Ascending aorta (tissue), 2 donors: ENCODE measurements at regions not wholly inside any gene's neighbourhood (a gene's known extent, or its start where the extent isn't known, plus 50 kb on each side); places are given as distances from the start of the nearest gene placed in this dataset.

Source experiments
- DNase-seq, 2 donors: peaks; one replicate each; pipeline ENCODE4 v3.0.0-alpha.2; 2019; ENCODE audit warnings: low spot score in 2 of 2
- H3K27ac ChIP-seq, 2 donors: fragments of 200-600 bp; sonication (generic); one replicate each; pipeline ENCODE4 v1.5.1; 2016 to 2017; ENCODE audit warnings: mild to moderate bottlenecking in 1 of 2
- H3K27me3 ChIP-seq: fragments of 200-600 bp; sonication (generic); one replicate; pipeline ENCODE4 v1.5.1; 2017
- H3K36me3 ChIP-seq, 2 donors: fragments of 200-600 bp; sonication (generic); one replicate each; pipeline ENCODE4 v1.5.1; 2016
- H3K4me1 ChIP-seq, 2 donors: fragments of 200-600 bp; sonication (generic); one replicate each; pipeline ENCODE4 v1.5.1; 2016 to 2017; ENCODE audit warnings: mild to moderate bottlenecking in 1 of 2
- H3K4me3 ChIP-seq, 2 donors: fragments of 200-600 bp; sonication (generic); one replicate each; pipeline ENCODE4 v1.5.1; 2016 to 2017; ENCODE audit warnings: mild to moderate bottlenecking in 1 of 2
- H3K9me3 ChIP-seq, 2 donors: fragments of 200-600 bp; sonication (generic); one replicate each; pipeline ENCODE4 v1.5.1; 2016
- intact Hi-C: fragments of 100-400 bp; cut with DNase I; formaldehyde crosslinking; loops from one replicate; pipeline ENCODE4 v1.15.1; 2023
- TF ChIP-seq, protein P1 (sequence below), 3 experiments: fragments of 200-600 bp in 2 of 3; fragments of 450-650 bp in 1 of 3; sonication (generic) in 2 of 3; IDR thresholded peaks; one replicate each; pipeline ENCODE4 v1.5.1; 2016 to 2019; ENCODE audit warnings: antibody characterized with exemption in 3 of 3, mild to moderate bottlenecking in 1 of 3, moderate library complexity in 1 of 3

DNA sequence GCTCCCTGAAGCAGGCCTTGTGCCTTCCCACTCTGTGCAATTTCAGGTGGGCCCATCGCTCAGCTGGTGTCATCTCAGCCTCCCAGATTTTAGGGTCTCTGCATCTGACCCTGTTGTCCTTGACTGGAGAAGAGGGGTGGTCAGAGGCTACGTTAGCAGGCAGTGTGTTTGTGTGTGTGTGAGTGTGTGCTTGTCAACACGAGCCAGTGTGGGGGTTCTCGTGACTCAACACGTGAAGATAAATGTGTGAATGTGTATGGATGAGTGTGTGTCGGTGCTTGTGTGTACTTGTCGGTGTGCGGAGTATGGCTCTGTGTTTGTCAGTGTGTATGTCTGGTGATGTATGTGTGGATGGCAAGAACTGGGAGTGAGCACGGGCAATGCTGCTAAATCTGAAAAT is 142.6 kb upstream of the KLF4 start:
- no peaks in the 10 kb centered on the region for H3K27me3 ChIP-seq
- DNase-seq: no peak
- peaks cover 0 to 8% of the 10 kb centered on the region in 2 donors for H3K4me1 ChIP-seq
- H3K4me3 ChIP-seq: no peak overlapping the region
- TF ChIP-seq, protein P1, sequence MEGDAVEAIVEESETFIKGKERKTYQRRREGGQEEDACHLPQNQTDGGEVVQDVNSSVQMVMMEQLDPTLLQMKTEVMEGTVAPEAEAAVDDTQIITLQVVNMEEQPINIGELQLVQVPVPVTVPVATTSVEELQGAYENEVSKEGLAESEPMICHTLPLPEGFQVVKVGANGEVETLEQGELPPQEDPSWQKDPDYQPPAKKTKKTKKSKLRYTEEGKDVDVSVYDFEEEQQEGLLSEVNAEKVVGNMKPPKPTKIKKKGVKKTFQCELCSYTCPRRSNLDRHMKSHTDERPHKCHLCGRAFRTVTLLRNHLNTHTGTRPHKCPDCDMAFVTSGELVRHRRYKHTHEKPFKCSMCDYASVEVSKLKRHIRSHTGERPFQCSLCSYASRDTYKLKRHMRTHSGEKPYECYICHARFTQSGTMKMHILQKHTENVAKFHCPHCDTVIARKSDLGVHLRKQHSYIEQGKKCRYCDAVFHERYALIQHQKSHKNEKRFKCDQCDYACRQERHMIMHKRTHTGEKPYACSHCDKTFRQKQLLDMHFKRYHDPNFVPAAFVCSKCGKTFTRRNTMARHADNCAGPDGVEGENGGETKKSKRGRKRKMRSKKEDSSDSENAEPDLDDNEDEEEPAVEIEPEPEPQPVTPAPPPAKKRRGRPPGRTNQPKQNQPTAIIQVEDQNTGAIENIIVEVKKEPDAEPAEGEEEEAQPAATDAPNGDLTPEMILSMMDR (IDR thresholded peaks at IDR 0.05): no peak
- no peak overlapping the region for H3K27ac ChIP-seq
- intact Hi-C loops: loop anchor here (10.0 kb wide), 4 partner anchors 347 to 1133 kb away; partner anchors contain the start of gene RAD23B
- H3K9me3 ChIP-seq: no peaks in the 10 kb centered on the region
- H3K36me3 ChIP-seq: no peaks in the 10 kb centered on the region

DNA sequence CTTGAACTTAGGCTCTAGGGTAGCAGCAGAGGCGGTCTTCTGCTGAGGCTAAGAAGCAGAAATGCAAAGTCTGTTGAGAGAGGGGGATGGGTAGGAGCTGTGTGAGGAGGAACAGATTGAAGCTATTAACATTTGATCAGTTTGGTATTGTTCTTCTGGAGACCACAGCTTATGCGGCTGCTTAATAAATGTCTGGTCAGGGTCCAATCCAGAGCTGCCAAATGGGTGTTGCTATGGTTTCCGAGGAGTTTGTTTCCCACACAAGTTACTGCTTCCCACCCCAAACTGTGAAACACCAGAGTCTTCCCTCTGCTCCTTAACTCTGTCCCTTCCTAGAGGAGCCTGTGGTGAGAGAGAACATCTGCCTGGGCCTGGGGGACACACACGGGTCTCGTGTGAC is 142.2 kb upstream of the KLF4 start:
- peaks cover 0 to 4% of the 10 kb centered on the region in 2 donors for H3K4me1 ChIP-seq
- H3K27me3 ChIP-seq: no peaks in the 10 kb centered on the region
- H3K9me3 ChIP-seq: no peaks in the 10 kb centered on the region
- H3K4me3 ChIP-seq: no peak overlapping the region
- H3K36me3 ChIP-seq: no peaks in the 10 kb centered on the region
- DNase-seq: no peak
- intact Hi-C loops: loop anchor here (10.0 kb wide), 4 partner anchors 347 to 1133 kb away; partner anchors contain the start of gene RAD23B
- TF ChIP-seq, protein P1 (IDR thresholded peaks at IDR 0.05): no peak
- no peak overlapping the region for H3K27ac ChIP-seq

DNA sequence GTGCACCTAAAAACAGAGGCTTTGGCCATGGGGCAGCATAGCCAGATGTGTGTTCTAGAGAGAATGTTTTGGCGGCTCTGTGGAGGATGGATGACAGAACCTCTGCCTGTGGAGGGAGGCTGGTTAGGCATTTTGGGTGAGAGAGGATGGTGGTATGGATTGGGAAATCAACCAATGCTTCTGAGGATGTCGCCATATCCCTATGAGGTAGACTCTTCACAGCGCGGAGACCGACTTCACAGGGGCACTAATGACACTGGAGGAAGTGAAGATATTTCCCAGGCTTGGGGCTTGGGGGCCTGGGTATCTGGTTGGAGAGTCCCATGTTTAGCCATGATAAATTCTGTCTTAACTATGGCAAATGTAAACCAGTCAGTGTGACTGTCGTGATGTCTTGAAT is 140.6 kb upstream of the KLF4 start:
- H3K4me3 ChIP-seq: no peak overlapping the region
- no peaks in the 10 kb centered on the region for H3K36me3 ChIP-seq
- no peak overlapping the region for H3K27ac ChIP-seq
- H3K27me3 ChIP-seq: no peaks in the 10 kb centered on the region
- TF ChIP-seq, protein P1 (IDR thresholded peaks at IDR 0.05): no peak
- H3K4me1 ChIP-seq: no peaks in the 10 kb centered on the region
- DNase-seq: no peak
- H3K9me3 ChIP-seq: no peaks in the 10 kb centered on the region
- intact Hi-C loops: loop anchor here (10.0 kb wide), 4 partner anchors 345 to 1135 kb away; partner anchors contain the start of gene RAD23B

DNA sequence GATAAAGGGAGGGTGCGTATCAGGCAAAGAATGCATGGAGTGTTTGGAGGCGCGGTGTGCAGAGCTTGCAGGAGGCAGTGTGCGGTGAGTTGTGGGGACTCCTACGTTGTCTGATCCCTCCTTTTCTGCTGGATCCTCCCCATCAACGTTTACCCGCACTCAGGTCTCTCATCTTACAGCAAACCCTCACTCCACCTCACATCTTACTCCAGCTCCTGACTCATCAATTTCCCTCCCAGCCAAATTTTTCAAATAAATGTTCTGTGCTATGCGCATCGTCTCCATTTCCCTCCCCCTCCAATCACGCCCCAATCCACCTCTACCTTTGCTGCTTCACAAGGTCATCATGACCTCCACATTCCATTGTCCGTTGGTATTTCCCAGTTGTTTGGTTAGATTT is 138.9 kb upstream of the KLF4 start:
- H3K36me3 ChIP-seq: no peaks in the 10 kb centered on the region
- H3K4me3 ChIP-seq: no peak overlapping the region
- no peaks in the 10 kb centered on the region for H3K4me1 ChIP-seq
- DNase-seq: no peak
- TF ChIP-seq, protein P1 (IDR thresholded peaks at IDR 0.05): no peak
- intact Hi-C loops: no loop called here
- no peaks in the 10 kb centered on the region for H3K27me3 ChIP-seq
- H3K27ac ChIP-seq: no peak overlapping the region
- no peaks in the 10 kb centered on the region for H3K9me3 ChIP-seq

DNA sequence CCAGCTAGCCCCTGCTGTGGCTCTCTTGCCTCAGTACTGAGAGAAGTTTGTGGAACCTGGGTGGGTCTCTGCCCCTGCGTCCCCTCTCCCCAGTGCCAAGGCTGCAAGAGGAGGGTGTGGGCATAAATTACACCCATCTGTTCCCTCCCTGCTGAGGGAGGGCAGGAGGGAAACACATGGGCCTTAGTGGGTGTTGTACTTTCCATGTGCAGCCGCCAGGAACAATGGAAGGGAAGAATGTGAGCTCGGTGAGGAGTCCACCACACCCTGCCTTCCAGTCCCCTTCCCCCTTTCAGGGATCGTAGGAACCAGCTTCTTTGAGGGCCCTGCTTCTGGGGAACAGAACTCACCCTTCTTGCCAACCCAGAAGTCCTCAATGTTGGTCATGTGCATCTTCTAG is 138.2 kb upstream of the KLF4 start:
- Histone ChIP-seq H3K4me1 (no peaks in the 10 kb centered on the region), H3K36me3 (no peaks in the 10 kb centered on the region), H3K9me3 (no peaks in the 10 kb centered on the region), H3K4me3 (no peak overlapping the region), H3K27me3 (no peaks in the 10 kb centered on the region), H3K27ac (no peak overlapping the region)
- TF ChIP-seq, protein P1 (IDR thresholded peaks at IDR 0.05): no peak
- no peak for DNase-seq
- intact Hi-C loops: no loop called here

DNA sequence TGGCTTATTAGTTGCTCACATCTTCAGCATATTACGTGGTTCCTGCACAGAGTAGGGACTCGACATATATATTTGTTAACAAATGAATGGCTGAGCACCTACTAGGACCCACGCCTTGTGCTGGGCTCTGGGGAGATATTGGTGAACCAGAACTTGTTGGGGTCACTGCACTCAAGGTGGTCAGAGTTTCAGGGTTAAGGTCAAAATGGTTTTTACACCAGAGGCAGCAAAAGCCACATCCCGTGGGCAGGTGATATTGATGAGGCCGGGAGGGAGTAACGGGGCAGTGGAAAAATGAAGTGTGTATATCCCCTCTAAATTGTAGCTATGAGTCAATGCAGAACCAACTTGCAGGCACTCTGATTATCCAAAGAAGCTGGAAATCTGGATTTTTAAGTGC is 136.5 kb upstream of the KLF4 start:
- H3K4me1 ChIP-seq: no peaks in the 10 kb centered on the region
- intact Hi-C loops: no loop called here
- DNase-seq: no peak
- no peak overlapping the region for H3K27ac ChIP-seq
- H3K36me3 ChIP-seq: no peaks in the 10 kb centered on the region
- H3K4me3 ChIP-seq: no peak overlapping the region
- no peaks in the 10 kb centered on the region for H3K9me3 ChIP-seq
- H3K27me3 ChIP-seq: no peaks in the 10 kb centered on the region
- TF ChIP-seq, protein P1 (IDR thresholded peaks at IDR 0.05): no peak
